ENCODE measurements at regions not wholly inside any gene's neighbourhood (a gene's known extent, or its start where the extent isn't known, plus 50 kb on each side); places are given as distances from the start of the nearest gene placed in this dataset.
"Not testable (repeated sequence)": the region's sequence is repeated elsewhere in the genome, so short reads cannot be mapped to it uniquely, and the experiment has no call there.

DNA sequence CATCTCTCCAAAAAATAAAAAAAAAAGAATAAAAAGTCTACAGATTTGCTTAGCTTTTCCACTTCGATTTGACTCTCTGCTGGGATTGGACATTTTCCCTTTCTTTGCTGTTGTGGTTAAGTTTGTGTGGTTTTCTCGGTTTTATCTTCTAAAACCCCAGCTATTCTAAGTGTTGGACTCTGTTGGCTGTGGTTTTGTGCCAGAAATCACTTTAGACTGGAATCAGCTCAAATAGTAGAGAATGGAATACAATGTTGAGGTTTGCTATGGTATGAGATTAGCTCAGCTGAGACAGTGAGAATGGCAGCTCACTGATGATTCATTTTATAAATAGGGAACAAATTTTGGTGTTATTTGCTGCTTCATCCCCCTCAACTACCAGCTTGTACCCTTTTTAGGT lies 116.0 kb downstream of the BUB3 start:
- DNase-seq (ENCODE audit: low read depth in 2 of 2), result no peak

DNA sequence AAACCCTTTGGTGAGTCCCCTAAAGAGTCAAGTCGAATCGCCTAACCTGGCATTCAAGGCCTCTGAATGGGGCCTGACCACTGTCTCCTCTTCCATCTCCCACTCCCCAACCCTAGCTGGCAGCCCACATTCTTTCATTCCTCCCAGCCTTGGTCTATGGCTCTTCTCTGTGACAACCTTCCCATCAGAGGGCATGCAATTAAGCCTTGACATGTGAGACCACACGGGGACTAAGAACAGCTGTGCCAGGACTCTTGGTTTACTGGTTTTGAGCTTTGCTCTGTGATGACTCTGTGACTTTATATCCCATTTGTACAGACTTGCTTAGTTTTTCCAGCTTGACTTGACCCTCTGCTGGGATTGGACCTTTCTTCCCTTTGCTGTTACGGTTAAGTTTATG lies 116.6 kb downstream of the BUB3 start:
- DNase-seq (ENCODE audit: low read depth in 2 of 2), result no peak

DNA sequence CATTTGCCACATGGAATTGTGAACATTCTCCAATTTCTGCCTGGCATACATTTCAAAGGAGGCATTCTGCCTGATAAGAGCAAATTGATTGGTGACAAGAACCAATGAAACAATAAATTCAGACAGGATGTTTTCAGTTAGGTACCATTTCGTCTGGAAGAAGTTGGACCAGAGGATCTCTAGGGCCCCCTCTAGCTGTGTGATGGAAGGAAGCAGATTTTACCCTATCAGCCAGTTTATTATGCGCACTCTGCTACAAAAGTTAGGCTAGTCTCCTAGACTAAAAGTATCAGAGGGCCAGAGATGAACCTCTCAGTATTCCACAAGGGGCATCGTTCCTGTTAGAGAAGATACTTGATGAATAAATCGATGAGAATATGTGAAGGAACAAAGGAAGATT lies 118.0 kb downstream of the BUB3 start:
- DNase-seq (ENCODE audit: low read depth in 2 of 2), result no peak

DNA sequence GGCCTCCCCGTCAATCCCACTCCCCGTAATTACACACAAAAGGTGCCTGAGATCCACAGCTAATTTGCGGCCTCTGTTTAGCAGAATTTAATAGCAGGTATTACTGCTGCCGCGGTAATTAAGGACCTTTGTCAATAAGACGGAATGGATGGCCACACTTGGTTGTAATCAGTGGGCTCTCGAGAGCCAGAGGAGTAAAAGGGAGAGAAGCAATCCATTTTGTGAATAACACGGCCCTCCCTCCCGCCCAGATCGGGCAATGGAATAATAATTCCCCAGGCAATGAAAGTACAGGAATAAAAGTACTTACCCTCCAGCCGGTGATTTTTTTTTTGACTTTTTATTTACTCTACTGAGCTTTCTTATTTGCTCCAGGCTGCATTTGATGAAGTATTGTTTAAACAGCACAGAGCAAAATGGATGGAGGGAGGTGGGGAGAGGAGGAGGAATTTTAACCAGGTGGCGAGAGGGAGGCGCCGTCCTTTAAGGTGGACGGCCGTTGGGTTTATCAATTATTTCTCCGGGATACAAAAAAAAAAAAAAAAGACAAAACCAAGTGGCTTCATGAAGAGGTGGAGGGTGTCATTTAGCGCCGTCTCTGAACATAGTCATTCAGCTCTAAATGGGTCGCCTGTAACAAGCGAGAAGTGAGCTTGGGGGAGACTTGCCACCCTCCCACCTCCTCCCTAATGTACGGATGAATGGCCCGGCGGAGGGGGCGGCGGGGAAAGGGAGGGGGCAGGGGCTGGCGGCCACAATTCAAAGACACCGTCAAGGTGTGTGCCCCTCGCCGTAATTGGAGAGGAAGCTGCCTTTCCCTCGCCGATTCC lies 120.3 kb downstream of the BUB3 start:
- no peak for DNase-seq (ENCODE audit: low read depth in 2 of 2)

DNA sequence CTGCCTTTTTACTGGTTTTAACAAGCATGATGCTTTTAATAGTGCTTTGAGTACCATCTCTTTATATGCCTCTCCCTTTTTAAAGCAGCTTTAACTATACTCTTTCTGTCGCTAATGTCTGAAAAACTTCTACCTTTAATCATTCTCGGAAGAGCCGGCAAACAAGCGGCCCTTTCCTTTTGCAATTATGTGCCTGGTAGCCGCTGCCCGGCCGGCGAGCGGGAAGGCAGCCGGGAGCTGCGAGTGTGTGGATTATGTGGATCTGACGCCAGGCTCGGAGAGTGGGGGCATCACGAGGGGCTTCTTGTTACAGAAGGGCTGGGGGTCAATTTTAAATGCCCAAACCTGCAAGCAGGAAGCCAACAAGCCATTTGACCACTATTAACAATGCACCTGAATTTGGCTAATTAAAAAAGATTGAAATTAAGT lies 120.9 kb downstream of the BUB3 start:
- DNase-seq (ENCODE audit: low read depth in 2 of 2), result no peak

DNA sequence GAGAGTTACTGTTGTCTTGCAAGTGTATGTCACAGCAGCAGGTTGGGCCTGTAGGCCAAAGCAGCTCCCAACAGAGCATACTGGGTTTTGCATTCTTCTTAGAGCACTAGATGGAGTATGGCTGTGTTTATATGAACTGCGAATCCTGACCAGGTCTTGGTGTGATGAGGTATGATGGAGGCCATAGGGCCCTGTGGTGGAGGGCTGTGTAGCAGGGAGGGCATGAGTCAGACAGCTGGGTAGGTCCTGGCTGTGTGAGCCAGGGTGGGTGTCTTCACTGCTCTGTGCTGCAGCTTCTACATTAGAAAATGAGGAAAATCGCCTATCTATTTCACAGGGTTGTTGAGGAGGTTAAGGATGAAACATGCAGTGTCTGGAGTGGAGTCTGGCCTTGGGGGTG lies 124.2 kb downstream of the BUB3 start:
- DNase-seq (ENCODE audit: low read depth in 2 of 2), result no peak

DNA sequence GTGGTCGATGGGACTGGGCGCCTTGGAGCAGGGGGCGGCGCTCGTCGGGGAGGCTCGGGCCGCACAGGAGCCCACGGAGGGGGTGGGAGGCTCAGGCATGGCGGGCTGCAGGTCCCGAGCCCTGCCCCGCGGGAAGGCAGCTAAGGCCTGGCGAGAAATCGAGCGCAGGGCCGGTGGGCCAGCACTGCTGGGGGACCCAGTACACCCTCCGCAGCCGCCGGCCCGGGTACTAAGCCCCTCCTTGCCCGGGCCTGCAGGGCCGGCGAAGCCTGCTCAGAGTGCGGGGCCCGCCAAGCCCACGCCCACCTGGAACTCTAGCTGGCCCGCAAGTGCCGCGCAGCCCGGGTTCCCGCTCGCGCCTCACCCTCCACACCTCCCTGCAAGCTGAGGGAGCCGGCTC lies 129.2 kb downstream of the BUB3 start:
- not testable (repeated sequence) for DNase-seq (ENCODE audit: low read depth in 2 of 2)

DNA sequence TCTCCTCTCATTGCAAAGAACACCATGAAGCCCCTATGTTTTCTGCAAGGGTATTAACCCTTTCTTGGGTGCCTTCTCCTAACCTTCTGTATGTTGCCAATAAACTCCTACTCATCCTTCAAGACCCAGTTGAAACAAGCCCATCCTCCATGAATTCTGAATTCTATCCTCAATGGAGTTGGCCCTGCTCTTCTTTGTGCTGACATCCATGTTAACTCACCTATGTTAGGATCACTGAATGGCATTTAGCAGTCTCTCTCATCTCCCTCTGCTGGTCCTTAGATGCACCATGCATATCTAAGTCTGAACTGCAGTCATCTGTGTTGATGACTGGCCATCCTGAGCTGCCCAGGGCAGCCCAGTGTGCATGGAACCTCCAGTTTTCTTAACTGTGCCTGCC lies 129.8 kb downstream of the BUB3 start:
- no peak for DNase-seq (ENCODE audit: low read depth in 2 of 2)

DNA sequence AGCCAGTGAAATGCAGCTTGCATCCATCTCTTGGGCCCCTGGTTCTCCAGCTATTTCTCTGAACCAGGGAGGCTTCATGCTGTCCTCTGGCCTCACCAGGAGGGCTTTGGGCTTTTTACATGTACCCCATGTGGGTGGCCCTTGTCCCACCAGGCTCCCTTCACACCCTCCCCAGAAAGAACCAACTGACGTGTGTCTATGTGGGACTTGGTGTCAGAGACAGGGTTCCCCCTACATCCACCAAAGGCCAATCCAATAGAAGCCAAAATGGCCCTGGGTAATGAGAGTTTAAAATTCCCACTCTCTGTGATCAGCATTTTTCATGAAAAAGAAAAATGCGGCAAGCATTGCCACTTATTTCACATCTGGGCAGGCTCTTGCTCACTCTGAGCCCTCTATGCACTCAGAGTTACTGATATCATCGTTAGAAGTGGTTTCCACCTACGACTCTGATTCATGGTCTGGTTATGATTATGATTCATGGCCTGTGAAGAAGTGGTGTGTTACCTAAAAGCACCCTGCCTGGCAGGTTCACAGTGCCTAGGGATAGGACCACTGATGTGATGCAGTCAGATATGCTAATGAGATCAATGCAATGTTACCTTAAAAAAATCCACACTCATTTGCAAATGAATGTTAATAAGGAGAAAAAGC lies 133.5 kb downstream of the BUB3 start:
- peak; percentile 11 to 12 for DNase-seq (ENCODE audit: low read depth in 2 of 2)

DNA sequence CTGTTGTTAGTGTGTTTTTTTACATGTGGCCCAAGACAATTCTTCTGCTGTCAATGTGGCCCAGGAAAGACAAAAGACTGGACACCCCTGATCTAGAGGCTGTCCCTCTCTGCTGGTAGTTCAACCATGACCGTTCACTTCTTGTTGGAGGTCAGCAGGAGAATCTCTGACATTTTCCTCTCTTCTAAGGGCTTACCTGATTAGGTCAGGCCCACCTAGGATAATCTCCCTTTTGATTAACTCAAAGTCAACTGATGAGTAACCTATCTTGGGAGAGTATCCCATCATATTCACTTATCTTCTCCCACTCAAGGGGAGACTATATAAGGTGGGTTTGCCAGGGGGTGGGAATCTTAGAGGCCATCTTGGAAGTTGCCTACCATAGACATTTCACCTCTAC lies 135.2 kb downstream of the BUB3 start:
- no peak for DNase-seq (ENCODE audit: low read depth in 2 of 2)

DNA sequence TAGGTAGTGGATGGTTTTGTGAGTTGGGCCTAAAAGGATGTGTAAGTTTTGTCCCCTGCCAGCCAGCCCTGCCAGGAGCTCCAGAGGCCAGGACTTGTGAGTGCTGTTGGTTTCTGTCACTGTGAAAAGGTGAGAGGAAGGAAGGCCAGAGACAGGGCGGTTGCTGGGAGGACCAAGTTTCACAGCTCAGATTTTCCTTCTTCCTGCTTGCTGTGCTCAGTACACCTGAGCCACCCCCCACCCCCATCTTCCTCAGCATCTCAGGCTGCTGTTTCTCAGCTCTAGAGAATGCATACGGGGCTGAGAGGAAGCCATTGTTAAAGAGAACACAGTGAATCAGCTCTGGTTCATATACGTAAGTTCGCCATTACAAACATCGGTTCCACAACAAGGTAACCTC lies 139.9 kb downstream of the BUB3 start:
- DNase-seq (ENCODE audit: low read depth in 2 of 2), result no peak

DNA sequence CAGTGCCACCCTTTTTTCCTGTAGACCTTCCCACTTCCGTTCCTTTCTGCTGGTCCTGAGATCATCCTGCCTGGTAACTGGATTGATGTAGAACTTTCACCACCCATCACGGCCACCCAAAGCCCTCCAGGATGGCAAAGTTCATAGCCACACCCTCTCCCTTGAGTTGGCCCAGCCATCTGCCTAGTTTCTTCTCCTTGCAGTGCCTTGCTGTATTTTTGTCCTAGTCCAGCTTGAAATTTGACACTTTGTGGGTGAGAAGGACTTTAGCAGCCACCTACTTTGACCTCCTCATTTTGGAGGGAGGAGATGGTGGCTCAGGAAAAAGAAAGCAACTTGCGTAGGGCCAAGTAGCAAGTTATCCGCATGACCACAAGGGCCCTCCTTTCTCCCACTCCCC lies 140.7 kb downstream of the BUB3 start:
- no peak for DNase-seq (ENCODE audit: low read depth in 2 of 2)

DNA sequence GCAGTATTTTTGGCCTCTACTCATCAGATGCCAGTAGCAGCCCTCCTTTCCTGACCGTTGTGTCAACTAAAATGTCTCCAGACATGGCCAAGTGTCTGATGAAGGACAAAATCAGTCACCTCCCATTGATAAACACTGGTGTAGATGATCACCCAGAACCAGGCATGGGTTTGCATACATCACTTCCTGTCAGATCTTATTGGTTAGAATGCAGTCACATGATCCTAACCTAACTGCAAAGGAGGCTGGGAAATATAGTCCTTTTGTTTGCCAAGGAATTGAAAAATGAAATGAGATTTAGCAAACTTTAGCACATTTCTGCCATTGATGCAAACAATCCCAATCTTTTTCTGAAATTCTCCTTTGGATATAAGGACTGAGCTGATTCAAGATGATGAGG lies 141.4 kb downstream of the BUB3 start:
- DNase-seq (ENCODE audit: low read depth in 2 of 2), result no peak

DNA sequence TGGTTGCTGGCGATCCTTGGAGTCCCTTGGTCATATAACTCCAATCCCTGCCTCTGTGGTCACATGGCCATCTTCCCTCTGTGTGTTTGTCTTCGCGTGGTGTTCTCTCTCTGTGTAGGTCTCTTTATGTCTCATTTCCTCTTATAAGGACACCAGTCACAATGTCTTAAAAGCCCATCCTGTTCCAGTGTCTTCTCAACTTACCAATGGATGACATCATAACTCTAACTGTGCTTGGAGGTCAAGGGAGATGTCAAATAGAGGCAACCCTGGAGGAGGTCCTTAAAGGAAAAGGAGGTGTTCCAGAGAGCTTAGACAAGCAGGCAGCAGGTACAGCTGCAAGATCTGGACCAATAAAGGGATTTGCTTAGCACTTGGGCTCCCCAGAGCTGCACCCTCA lies 143.0 kb downstream of the BUB3 start:
- no peak for DNase-seq (ENCODE audit: low read depth in 2 of 2)

DNA sequence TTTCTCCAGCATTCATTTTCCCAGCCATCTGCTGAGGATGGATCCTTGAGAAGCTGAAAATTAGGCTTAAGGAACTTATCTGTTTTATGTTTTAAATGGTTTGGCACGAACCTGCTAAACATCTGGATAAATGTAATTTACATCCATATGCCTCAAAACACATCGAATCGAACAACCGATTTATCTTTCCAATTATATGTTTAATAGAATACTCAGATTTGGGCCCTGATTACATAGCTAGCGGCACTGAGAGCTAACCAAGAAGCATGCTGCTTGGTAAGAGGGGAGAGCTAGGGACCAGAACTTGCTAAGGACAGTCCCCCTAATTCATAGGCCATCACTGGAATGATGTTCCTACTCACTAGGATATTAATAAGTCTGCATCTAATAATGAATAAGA lies 144.4 kb downstream of the BUB3 start:
- DNase-seq (ENCODE audit: low read depth in 2 of 2), result no peak

DNA sequence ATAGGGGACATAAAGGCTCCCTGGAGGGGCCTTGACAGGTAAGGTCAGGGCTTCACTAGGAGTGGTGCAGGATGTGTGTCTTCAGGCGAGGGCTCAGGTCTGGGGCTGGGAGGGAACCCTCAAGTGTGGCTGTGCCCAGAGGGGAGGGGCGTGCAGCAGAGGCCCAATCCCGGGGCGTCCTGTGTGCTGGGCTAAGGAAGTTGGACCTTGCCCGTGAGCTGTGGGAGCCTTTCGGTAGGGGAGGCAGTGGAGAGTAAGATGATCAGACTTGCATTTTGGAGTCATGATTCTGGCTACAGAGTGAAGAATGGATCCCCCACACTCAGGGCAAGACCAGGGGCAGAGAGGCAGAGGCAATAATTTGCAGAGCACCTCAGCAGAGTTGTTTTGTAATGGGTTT lies 145.4 kb downstream of the BUB3 start:
- DNase-seq (ENCODE audit: low read depth in 2 of 2), result no peak

DNA sequence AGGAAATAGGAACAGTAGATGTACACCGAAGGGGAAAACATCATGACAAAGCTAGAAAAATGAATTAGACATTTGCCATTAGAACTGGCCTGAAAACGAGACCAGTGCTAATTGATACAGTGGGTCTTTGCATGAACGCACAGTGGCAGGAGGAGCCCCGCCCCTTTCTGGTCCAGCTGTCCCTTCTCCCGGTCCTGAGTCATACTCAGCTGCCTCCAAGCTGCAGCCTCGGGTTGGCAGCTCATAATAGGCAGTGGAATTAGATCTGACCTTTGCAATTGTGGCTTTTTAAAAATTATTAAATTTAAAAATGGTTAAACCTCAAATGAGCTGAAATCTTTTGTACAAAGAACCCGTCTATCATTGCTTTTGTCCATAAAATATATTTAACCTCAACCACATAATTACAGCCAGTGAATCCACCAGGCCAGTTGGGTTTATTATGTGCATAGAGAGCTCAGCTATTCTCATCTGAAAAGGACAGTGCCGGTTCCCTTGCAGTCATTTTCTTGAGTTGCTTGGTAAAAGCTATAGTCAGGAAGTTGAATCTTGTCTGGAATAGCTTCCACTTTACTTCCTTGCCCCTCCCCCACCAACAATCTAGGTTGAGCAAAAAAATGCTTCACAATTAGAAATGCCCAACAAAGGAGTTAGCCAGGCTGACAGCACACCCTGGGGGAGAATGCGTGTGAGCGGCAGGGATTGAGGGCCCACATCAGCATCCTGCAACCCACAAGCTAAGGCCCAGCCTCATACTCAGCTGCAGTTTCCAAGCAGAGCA lies 147.1 kb downstream of the BUB3 start:
- DNase-seq (ENCODE audit: low read depth in 2 of 2), result no peak

DNA sequence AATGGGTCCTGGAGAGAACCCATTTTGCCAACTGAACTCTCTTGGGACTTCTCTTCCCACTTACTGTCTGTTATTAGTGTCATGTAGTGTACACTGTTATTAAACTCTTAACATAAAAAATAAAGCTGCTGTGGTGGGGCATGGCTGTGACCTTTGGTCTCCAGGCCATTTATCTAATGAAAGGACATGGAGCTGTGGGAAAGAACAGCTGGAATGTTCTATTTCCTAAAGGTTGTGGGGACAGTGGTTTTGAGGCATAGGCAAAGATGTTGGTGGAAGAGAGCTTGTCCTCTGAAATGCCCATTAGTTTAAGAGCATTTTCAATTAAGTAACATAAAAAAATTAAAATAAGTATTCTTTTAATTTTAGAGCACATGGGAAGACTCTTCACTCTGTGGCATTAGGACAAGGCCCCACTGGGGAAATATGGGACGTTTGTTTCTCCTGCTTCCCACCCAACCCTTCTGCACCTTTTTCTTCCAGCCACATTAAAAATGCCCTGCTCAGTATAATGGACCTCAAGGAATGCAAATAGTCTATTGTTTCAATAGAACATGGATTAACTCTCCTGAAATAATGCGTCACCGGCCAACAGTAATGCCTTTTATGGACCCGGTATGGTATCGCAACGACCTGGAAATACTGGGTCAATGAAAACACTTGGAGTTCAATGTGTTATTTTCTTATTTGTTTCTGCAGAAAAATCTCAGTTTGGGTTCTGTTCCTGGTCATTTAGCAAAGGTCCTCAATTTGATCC lies 149.6 kb downstream of the BUB3 start:
- no peak for DNase-seq (ENCODE audit: low read depth in 2 of 2)

DNA sequence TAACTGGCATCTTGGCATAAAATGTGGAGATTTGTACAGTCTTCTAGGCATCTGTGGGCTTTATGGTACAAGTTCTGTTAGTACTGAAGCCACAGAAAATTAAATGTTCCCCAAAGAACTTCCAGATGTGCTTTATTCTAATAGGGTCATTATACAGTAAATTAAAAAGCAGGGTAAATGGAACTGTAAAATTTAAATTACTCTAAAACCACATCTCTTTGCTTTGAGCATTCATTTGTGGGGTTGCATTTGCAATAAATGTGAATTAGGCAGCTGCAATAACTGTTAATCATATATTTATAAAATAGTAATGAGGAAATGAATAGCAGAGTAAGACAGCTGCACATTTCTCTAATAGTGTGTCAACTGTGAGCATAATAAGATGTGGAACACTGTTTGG lies 151.5 kb downstream of the BUB3 start:
- no peak for DNase-seq (ENCODE audit: low read depth in 2 of 2)

DNA sequence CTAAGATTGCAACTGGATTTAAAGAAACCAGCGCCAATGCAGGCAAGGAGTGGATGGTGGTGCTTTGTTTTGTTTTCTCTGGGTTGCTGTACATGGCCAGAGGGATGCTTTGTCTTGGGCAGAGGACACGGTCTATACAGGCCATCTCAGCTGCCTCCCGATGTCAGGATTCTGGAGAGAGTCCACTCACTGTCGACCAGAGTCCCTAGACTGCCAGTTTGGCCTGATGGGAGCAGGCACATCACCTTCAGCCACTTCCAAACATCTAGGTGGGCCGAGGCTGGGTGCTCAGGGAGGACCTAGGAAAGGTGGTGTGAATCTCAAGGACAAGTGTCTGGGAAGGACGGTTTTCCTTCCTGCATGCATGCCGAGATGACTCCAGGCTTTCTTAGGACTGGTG lies 152.1 kb downstream of the BUB3 start:
- no peak for DNase-seq (ENCODE audit: low read depth in 2 of 2)

DNA sequence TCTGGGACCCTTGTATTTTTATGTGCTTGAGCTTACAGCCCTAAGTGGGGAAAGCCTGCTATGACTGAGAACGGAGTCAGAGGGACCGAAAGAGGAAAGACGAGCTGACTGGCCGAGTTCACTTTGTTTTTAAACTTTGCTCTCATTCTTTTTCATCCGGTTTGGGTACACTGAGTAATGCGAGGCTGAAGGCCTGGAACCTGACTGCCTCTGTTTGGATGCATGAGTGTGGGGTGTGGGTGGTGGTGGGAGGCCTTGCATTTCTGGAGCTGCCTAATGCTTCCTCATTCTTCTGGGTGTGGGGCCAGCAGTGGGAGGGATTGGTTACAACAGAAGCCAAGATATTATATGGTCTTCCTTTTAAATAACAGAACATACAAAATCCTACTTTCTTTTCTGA lies 155.5 kb downstream of the BUB3 start:
- no peak for DNase-seq (ENCODE audit: low read depth in 2 of 2)

DNA sequence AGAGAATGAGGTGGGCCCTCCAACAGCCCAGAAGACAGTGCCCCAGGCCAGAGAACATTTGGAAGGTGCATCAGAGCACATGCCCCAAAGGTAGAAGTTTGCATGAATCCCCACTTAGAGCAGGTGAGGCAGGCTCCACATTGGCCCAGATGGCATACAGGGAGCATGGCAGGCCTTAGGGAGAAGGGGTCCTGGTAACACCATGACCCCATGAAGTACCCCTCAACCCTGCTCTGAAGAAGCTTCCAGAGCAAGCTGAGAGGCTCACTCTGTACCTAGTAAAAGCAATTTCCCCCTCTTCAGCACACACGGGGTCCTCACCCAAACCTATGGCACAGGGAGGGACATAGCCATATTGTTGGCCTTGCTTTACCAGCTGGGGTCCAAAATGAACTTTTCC lies 162.6 kb downstream of the BUB3 start:
- DNase-seq (ENCODE audit: low read depth in 2 of 2), result no peak

Data from activated CD4-positive, alpha-beta T cell treated with anti-CD3 and anti-CD28 coated beads for 24 hours (primary cell).